SK-N-SH treated with all-trans-retinoic acid at 6 μM for 48 hours (cell line): ENCODE measurements at regions not wholly inside any gene's neighbourhood (a gene's known extent, or its start where the extent isn't known, plus 50 kb on each side); places are given as distances from the start of the nearest gene placed in this dataset.

Source experiments
- ATAC-seq: fragments of 200-7000 bp; cut with Tn5 transposase; 3 replicates; pipeline ENCODE4 v1.9.1; 2020; ENCODE audit warnings: mild to moderate bottlenecking, moderate library complexity
- ARNTL ChIP-seq: fragments of 450-650 bp; formaldehyde crosslinking; IDR thresholded peaks from 2 replicates; pipeline ENCODE4 v1.5.0; 2020; ENCODE audit warnings: low read depth, mild to moderate bottlenecking, moderate library complexity, borderline replicate concordance
- BACH2 ChIP-seq: fragments of 250-450 bp; sonication (Bioruptor Pico); IDR thresholded peaks from 2 replicates; pipeline ENCODE4 v1.9.0; 2021; ENCODE audit warnings: mild to moderate bottlenecking, borderline replicate concordance
- CSDC2 ChIP-seq: fragments of 250-450 bp; sonication (Bioruptor Pico); IDR thresholded peaks from 2 replicates; pipeline ENCODE4 v1.5.0; 2020; ENCODE audit warnings: mild to moderate bottlenecking, moderate library complexity
- ESRRG ChIP-seq: fragments of 250-450 bp; sonication (Bioruptor Pico); IDR thresholded peaks from 2 replicates; pipeline ENCODE4 v1.6.1; 2021; ENCODE audit warnings: mild to moderate bottlenecking
- GLIS3 ChIP-seq: fragments of 250-450 bp; sonication (Bioruptor Pico); IDR thresholded peaks from 2 replicates; pipeline ENCODE4 v1.5.0; 2020; ENCODE audit warnings: mild to moderate bottlenecking, moderate library complexity
- ISL1 ChIP-seq: fragments of 250-450 bp; sonication (Bioruptor Pico); IDR thresholded peaks from 2 replicates; pipeline ENCODE4 v2.1.2; 2022; ENCODE audit warnings: mild to moderate bottlenecking, moderate library complexity
- OSR1 ChIP-seq: fragments of 250-450 bp; sonication (Bioruptor Pico); IDR thresholded peaks from 2 replicates; pipeline ENCODE4 v1.8.0; 2022; ENCODE audit warnings: moderate library complexity, mild to moderate bottlenecking, inconsistent platforms
- PPARA ChIP-seq: fragments of 250-450 bp; sonication (Bioruptor Pico); IDR thresholded peaks from 2 replicates; pipeline ENCODE4 v1.5.0; 2020; ENCODE audit warnings: mild to moderate bottlenecking, borderline replicate concordance
- RARB ChIP-seq: fragments of 250-450 bp; sonication (Bioruptor Pico); IDR thresholded peaks from 2 replicates; pipeline ENCODE4 v1.8.0; 2021; ENCODE audit warnings: mild to moderate bottlenecking, moderate library complexity
- SNAI2 ChIP-seq: fragments of 250-450 bp; sonication (Bioruptor Pico); IDR thresholded peaks from 2 replicates; pipeline ENCODE4 v1.5.0; 2020; ENCODE audit warnings: mild to moderate bottlenecking, moderate library complexity
- TCF4 ChIP-seq: fragments of 250-450 bp; sonication (Bioruptor Pico); IDR thresholded peaks from 2 replicates; pipeline ENCODE4 v1.8.0; 2021; ENCODE audit warnings: mild to moderate bottlenecking, moderate library complexity, borderline replicate concordance
- TOX ChIP-seq: fragments of 250-450 bp; sonication (Bioruptor Pico); IDR thresholded peaks from 2 replicates; pipeline ENCODE4 v1.8.0; 2021; ENCODE audit warnings: mild to moderate bottlenecking, moderate library complexity, borderline replicate concordance
- ZC3H10 ChIP-seq: fragments of 250-450 bp; sonication (Bioruptor Pico); IDR thresholded peaks from 2 replicates; pipeline ENCODE4 v1.5.1; 2021; ENCODE audit warnings: mild to moderate bottlenecking, moderate library complexity
- ZFP3 ChIP-seq: fragments of 250-450 bp; sonication (Bioruptor Pico); IDR thresholded peaks from 2 replicates; pipeline ENCODE4 v1.5.0; 2020; ENCODE audit warnings: mild to moderate bottlenecking, moderate library complexity
- ZFP30 ChIP-seq: fragments of 450-650 bp; formaldehyde crosslinking; IDR thresholded peaks from 2 replicates; pipeline ENCODE4 v1.5.0; 2022; ENCODE audit warnings: mild to moderate bottlenecking, moderate library complexity
- ZNF565 ChIP-seq: fragments of 450-650 bp; formaldehyde crosslinking; conservative IDR thresholded peaks from 2 replicates; pipeline ENCODE4 v1.5.0; 2020; ENCODE audit warnings: low read depth, mild to moderate bottlenecking, moderate library complexity
- ZNF70 ChIP-seq: fragments of 450-650 bp; formaldehyde crosslinking; IDR thresholded peaks from 2 replicates; pipeline ENCODE4 v1.5.0; 2020; ENCODE audit warnings: mild to moderate bottlenecking, moderate library complexity
- ZNF8 ChIP-seq: fragments of 450-650 bp; formaldehyde crosslinking; IDR thresholded peaks from 2 replicates; pipeline ENCODE4 v1.5.0; 2020; ENCODE audit warnings: mild to moderate bottlenecking, moderate library complexity
- TF ChIP-seq, protein P1 (sequence below): fragments of 250-450 bp; sonication (Bioruptor Pico); IDR thresholded peaks from 2 replicates; pipeline ENCODE4 v1.5.1; 2020; ENCODE audit warnings: low read depth, mild to moderate bottlenecking, moderate library complexity
- TF ChIP-seq, protein P2 (sequence below): fragments of 250-450 bp; sonication (Bioruptor Pico); IDR thresholded peaks from 2 replicates; pipeline ENCODE4 v1.5.0; 2020; ENCODE audit warnings: mild to moderate bottlenecking, moderate library complexity
- TF ChIP-seq, protein P3 (sequence below): fragments of 250-450 bp; sonication (Bioruptor Pico); IDR thresholded peaks from 2 replicates; pipeline ENCODE4 v1.5.1; 2021; ENCODE audit warnings: mild to moderate bottlenecking, moderate library complexity
- TF ChIP-seq, protein P4 (sequence below): fragments of 250-450 bp; sonication (Bioruptor Pico); IDR thresholded peaks from 2 replicates; pipeline ENCODE4 v1.8.0; 2020; ENCODE audit warnings: mild to moderate bottlenecking, moderate library complexity, borderline replicate concordance

GRCh38 chr9:16105168-16106020 is 552.6 kb downstream of the CCDC171 start:
- TF ChIP-seq, protein P1, sequence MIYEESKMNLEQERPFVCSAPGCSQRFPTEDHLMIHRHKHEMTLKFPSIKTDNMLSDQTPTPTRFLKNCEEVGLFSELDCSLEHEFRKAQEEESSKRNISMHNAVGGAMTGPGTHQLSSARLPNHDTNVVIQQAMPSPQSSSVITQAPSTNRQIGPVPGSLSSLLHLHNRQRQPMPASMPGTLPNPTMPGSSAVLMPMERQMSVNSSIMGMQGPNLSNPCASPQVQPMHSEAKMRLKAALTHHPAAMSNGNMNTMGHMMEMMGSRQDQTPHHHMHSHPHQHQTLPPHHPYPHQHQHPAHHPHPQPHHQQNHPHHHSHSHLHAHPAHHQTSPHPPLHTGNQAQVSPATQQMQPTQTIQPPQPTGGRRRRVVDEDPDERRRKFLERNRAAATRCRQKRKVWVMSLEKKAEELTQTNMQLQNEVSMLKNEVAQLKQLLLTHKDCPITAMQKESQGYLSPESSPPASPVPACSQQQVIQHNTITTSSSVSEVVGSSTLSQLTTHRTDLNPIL (CRISPR knock-in tag): no peak
- TF ChIP-seq PPARA (CRISPR knock-in tag) (no peak), ZFP3 (CRISPR knock-in tag) (no peak), CSDC2 (no peak), ZNF565 (CRISPR knock-in tag) (no peak), ZC3H10 (no peak), ESRRG (no peak), ZFP30 (CRISPR knock-in tag) (no peak), SNAI2 (CRISPR knock-in tag) (no peak), GLIS3 (CRISPR knock-in tag) (no peak), ISL1 (CRISPR knock-in tag) (no peak), TOX (CRISPR knock-in tag) (no peak), ARNTL (CRISPR knock-in tag) (no peak), RARB (no peak), ZNF8 (CRISPR knock-in tag) (no peak)
- TF ChIP-seq, protein P2, sequence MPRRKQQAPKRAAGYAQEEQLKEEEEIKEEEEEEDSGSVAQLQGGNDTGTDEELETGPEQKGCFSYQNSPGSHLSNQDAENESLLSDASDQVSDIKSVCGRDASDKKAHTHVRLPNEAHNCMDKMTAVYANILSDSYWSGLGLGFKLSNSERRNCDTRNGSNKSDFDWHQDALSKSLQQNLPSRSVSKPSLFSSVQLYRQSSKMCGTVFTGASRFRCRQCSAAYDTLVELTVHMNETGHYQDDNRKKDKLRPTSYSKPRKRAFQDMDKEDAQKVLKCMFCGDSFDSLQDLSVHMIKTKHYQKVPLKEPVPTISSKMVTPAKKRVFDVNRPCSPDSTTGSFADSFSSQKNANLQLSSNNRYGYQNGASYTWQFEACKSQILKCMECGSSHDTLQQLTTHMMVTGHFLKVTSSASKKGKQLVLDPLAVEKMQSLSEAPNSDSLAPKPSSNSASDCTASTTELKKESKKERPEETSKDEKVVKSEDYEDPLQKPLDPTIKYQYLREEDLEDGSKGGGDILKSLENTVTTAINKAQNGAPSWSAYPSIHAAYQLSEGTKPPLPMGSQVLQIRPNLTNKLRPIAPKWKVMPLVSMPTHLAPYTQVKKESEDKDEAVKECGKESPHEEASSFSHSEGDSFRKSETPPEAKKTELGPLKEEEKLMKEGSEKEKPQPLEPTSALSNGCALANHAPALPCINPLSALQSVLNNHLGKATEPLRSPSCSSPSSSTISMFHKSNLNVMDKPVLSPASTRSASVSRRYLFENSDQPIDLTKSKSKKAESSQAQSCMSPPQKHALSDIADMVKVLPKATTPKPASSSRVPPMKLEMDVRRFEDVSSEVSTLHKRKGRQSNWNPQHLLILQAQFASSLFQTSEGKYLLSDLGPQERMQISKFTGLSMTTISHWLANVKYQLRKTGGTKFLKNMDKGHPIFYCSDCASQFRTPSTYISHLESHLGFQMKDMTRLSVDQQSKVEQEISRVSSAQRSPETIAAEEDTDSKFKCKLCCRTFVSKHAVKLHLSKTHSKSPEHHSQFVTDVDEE (CRISPR knock-in tag): no peak
- TF ChIP-seq, protein P3, sequence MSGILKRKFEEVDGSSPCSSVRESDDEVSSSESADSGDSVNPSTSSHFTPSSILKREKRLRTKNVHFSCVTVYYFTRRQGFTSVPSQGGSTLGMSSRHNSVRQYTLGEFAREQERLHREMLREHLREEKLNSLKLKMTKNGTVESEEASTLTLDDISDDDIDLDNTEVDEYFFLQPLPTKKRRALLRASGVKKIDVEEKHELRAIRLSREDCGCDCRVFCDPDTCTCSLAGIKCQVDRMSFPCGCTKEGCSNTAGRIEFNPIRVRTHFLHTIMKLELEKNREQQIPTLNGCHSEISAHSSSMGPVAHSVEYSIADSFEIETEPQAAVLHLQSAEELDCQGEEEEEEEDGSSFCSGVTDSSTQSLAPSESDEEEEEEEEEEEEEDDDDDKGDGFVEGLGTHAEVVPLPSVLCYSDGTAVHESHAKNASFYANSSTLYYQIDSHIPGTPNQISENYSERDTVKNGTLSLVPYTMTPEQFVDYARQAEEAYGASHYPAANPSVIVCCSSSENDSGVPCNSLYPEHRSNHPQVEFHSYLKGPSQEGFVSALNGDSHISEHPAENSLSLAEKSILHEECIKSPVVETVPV (CRISPR knock-in tag): no peak
- ATAC-seq: no peak

- TF ChIP-seq ISL1 (CRISPR knock-in tag) (no peak), ZFP3 (CRISPR knock-in tag) (no peak), PPARA (CRISPR knock-in tag) (no peak), ZC3H10 (no peak), ZNF565 (CRISPR knock-in tag) (no peak)
- no peak for ATAC-seq
Measured at GRCh38 chr9:16106021-16106571, 553.3 kb downstream of the CCDC171 start.

DNA sequence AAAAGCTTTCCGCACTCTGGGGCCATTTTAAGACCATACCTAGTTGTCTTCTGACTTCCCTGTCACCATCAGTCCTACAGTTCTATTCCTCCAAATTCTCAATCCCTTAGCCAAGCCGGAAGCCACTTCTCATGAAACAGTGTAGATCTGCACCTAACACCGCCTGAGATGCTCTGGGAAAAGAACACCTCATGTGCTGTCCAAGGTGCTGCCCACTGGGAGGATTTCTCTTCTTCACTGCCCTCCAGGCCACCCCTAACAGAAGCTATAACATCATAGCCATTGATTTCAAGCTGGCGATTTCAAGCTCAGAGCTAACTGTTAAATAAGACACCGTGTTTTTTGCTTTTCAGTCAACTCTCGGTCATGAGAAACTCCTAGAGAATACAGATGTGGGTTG is 559.3 kb downstream of the CCDC171 start:
- TF ChIP-seq ZNF8 (CRISPR knock-in tag) (no peak), PPARA (CRISPR knock-in tag) (no peak), BACH2 (no peak), ZNF70 (CRISPR knock-in tag) (no peak), ZFP3 (CRISPR knock-in tag) (no peak), ARNTL (CRISPR knock-in tag) (no peak), TCF4 (CRISPR knock-in tag) (no peak), OSR1 (no peak)
- TF ChIP-seq, protein P4, sequence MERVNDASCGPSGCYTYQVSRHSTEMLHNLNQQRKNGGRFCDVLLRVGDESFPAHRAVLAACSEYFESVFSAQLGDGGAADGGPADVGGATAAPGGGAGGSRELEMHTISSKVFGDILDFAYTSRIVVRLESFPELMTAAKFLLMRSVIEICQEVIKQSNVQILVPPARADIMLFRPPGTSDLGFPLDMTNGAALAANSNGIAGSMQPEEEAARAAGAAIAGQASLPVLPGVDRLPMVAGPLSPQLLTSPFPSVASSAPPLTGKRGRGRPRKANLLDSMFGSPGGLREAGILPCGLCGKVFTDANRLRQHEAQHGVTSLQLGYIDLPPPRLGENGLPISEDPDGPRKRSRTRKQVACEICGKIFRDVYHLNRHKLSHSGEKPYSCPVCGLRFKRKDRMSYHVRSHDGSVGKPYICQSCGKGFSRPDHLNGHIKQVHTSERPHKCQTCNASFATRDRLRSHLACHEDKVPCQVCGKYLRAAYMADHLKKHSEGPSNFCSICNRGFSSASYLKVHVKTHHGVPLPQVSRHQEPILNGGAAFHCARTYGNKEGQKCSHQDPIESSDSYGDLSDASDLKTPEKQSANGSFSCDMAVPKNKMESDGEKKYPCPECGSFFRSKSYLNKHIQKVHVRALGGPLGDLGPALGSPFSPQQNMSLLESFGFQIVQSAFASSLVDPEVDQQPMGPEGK (CRISPR knock-in tag): no peak
- no peak for ATAC-seq
